AG20443 (cell line): ENCODE measurements at regions not wholly inside any gene's neighbourhood (a gene's known extent, or its start where the extent isn't known, plus 50 kb on each side); places are given as distances from the start of the nearest gene placed in this dataset.

Experiments used
- DNase-seq: peaks from one replicate; pipeline ENCODE4 v3.0.0; 2012; ENCODE audit warnings: low spot score, mixed read lengths

- peak; percentile 34 for DNase-seq
These were observed 538.5 kb downstream of the BCOR start for GRCh38 chrX:39559229-39559628.

- no peak for DNase-seq
These were observed 537.5 kb downstream of the BCOR start for GRCh38 chrX:39560271-39560670.

- no peak for DNase-seq
These were observed 534.6 kb downstream of the BCOR start for GRCh38 chrX:39563178-39563577.

- DNase-seq: no peak
These were observed 533.0 kb downstream of the BCOR start for GRCh38 chrX:39564751-39565150.

- DNase-seq: no peak
These were observed 523.6 kb downstream of the BCOR start for GRCh38 chrX:39574178-39574577.

GRCh38 chrX:39576041-39576872 lies 521.5 kb downstream of the BCOR start:
- DNase-seq: no peak

- DNase-seq: no peak
These were observed 520.4 kb downstream of the BCOR start for GRCh38 chrX:39577206-39577984.

GRCh38 chrX:39577985-39578869 lies 519.5 kb downstream of the BCOR start:
- no peak for DNase-seq

- DNase-seq: no peak
These were observed 517.7 kb downstream of the BCOR start for GRCh38 chrX:39580043-39580442.

GRCh38 chrX:39581411-39581810 lies 516.3 kb downstream of the BCOR start:
- no peak for DNase-seq

- DNase-seq: no peak
These were observed 515.7 kb downstream of the BCOR start for GRCh38 chrX:39582091-39582490.

GRCh38 chrX:39582976-39583375 lies 514.8 kb downstream of the BCOR start:
- no peak for DNase-seq

GRCh38 chrX:39585808-39586207 lies 511.9 kb downstream of the BCOR start:
- no peak for DNase-seq

GRCh38 chrX:39586359-39586758 lies 511.4 kb downstream of the BCOR start:
- DNase-seq: no peak

- no peak for DNase-seq
These were observed 506.7 kb downstream of the BCOR start for GRCh38 chrX:39591099-39591498.

GRCh38 chrX:39592776-39593175 lies 505.0 kb downstream of the BCOR start:
- DNase-seq: peak; percentile 39

- DNase-seq: no peak
These were observed 501.8 kb downstream of the BCOR start for GRCh38 chrX:39595977-39596376.

GRCh38 chrX:39596437-39596836 lies 501.3 kb downstream of the BCOR start:
- DNase-seq: no peak

GRCh38 chrX:39599339-39599738 lies 498.4 kb downstream of the BCOR start:
- no peak for DNase-seq

- no peak for DNase-seq
These were observed 497.5 kb downstream of the BCOR start for GRCh38 chrX:39600222-39600621.

GRCh38 chrX:39601231-39602177 lies 496.3 kb downstream of the BCOR start:
- DNase-seq: no peak
